Liver (tissue), 3 donors: ENCODE measurements at regions not wholly inside any gene's neighbourhood (a gene's known extent, or its start where the extent isn't known, plus 50 kb on each side); places are given as distances from the start of the nearest gene placed in this dataset.

Source experiments
- CTCF ChIP-seq: fragments of 150-350 bp; IDR thresholded peaks from 2 replicates; pipeline ENCODE4 v1.5.1; 2017; ENCODE audit warnings: improper control_type of control experiment, low read depth, low read length; ENCODE audit not compliant: missing input control
- FOXA1 ChIP-seq: IDR thresholded peaks from 2 replicates; pipeline ENCODE4 v1.6.1; 2016; ENCODE audit warnings: antibody characterized with exemption
- GABPA ChIP-seq, 2 donors: IDR thresholded peaks in 1 of 2; conservative IDR thresholded peaks in 1 of 2; 2 replicates each; pipeline ENCODE4 v1.6.1; 2016; ENCODE audit warnings: antibody characterized with exemption in 2 of 2, mild to moderate bottlenecking in 1 of 2, moderate library complexity in 1 of 2
- JUND ChIP-seq, 2 donors: IDR thresholded peaks; 2 replicates each; pipeline ENCODE4 v1.6.1; 2016; ENCODE audit warnings: antibody characterized with exemption in 2 of 2
- MAX ChIP-seq: IDR thresholded peaks from 2 replicates; pipeline ENCODE4 v1.6.1; 2016; ENCODE audit warnings: antibody characterized with exemption
- RAD21 ChIP-seq, 2 donors: IDR thresholded peaks; 2 replicates each; pipeline ENCODE4 v1.6.1; 2016; ENCODE audit warnings: antibody characterized with exemption in 2 of 2, mild to moderate bottlenecking in 2 of 2
- RXRA ChIP-seq, 2 donors: IDR thresholded peaks; 2 replicates each; pipeline ENCODE4 v1.6.1; 2017 to 2018; ENCODE audit warnings: antibody characterized with exemption in 2 of 2, mild to moderate bottlenecking in 1 of 2
- TAF1 ChIP-seq: conservative IDR thresholded peaks from 2 replicates; pipeline ENCODE4 v1.6.1; 2016; ENCODE audit warnings: antibody characterized with exemption, mild to moderate bottlenecking
- YY1 ChIP-seq: IDR thresholded peaks from 2 replicates; pipeline ENCODE4 v1.6.1; 2016; ENCODE audit warnings: antibody characterized with exemption, mild to moderate bottlenecking
- TF ChIP-seq, protein P1 (sequence below): IDR thresholded peaks from 2 replicates; pipeline ENCODE4 v1.6.1; 2016; ENCODE audit warnings: antibody characterized with exemption, mild to moderate bottlenecking
- TF ChIP-seq, protein P2 (sequence below): IDR thresholded peaks from 2 replicates; pipeline ENCODE4 v1.6.1; 2016; ENCODE audit warnings: antibody characterized with exemption
- TF ChIP-seq, protein P3 (sequence below): IDR thresholded peaks from 2 replicates; pipeline ENCODE4 v1.6.1; 2016; ENCODE audit warnings: antibody characterized with exemption
- donor health status: healthy.
- donor health status: healthy.

DNA sequence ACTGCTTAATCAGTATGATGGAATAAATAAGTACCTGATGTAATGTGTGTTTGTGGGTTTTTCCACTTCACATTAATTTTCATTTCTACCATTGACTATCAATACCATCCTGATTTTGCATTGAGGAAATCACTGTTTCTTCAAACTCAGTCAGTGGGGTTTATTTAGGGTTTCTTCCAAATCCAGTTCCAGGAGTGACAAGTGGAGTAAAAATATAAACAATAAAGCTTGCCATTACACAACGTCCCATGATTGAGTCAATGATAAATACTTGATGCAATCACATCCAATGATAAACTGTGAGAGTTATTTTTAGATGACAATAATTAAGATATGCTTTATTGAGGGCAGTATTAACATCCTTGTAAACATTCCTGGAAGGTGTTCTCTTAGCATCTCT is 1037.4 kb upstream of the GJE1 start:
- TF ChIP-seq CTCF (no peak), JUND (IDR thresholded peaks at IDR 0.05) (no peak), YY1 (no peak), RAD21 (IDR thresholded peaks at IDR 0.05) (no peak), TAF1 (no peak), FOXA1 (no peak), GABPA (IDR thresholded peaks at IDR 0.05 in 1 of 2, conservative IDR thresholded peaks at IDR 0.05 in 1 of 2) (no peak), RXRA (IDR thresholded peaks at IDR 0.05) (peak in 1 of 2 donors; percentile 35), MAX (no peak)
- TF ChIP-seq, protein P1, sequence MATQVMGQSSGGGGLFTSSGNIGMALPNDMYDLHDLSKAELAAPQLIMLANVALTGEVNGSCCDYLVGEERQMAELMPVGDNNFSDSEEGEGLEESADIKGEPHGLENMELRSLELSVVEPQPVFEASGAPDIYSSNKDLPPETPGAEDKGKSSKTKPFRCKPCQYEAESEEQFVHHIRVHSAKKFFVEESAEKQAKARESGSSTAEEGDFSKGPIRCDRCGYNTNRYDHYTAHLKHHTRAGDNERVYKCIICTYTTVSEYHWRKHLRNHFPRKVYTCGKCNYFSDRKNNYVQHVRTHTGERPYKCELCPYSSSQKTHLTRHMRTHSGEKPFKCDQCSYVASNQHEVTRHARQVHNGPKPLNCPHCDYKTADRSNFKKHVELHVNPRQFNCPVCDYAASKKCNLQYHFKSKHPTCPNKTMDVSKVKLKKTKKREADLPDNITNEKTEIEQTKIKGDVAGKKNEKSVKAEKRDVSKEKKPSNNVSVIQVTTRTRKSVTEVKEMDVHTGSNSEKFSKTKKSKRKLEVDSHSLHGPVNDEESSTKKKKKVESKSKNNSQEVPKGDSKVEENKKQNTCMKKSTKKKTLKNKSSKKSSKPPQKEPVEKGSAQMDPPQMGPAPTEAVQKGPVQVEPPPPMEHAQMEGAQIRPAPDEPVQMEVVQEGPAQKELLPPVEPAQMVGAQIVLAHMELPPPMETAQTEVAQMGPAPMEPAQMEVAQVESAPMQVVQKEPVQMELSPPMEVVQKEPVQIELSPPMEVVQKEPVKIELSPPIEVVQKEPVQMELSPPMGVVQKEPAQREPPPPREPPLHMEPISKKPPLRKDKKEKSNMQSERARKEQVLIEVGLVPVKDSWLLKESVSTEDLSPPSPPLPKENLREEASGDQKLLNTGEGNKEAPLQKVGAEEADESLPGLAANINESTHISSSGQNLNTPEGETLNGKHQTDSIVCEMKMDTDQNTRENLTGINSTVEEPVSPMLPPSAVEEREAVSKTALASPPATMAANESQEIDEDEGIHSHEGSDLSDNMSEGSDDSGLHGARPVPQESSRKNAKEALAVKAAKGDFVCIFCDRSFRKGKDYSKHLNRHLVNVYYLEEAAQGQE: no peak
- TF ChIP-seq, protein P2, sequence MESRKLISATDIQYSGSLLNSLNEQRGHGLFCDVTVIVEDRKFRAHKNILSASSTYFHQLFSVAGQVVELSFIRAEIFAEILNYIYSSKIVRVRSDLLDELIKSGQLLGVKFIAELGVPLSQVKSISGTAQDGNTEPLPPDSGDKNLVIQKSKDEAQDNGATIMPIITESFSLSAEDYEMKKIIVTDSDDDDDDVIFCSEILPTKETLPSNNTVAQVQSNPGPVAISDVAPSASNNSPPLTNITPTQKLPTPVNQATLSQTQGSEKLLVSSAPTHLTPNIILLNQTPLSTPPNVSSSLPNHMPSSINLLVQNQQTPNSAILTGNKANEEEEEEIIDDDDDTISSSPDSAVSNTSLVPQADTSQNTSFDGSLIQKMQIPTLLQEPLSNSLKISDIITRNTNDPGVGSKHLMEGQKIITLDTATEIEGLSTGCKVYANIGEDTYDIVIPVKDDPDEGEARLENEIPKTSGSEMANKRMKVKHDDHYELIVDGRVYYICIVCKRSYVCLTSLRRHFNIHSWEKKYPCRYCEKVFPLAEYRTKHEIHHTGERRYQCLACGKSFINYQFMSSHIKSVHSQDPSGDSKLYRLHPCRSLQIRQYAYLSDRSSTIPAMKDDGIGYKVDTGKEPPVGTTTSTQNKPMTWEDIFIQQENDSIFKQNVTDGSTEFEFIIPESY: no peak
- TF ChIP-seq, protein P3, sequence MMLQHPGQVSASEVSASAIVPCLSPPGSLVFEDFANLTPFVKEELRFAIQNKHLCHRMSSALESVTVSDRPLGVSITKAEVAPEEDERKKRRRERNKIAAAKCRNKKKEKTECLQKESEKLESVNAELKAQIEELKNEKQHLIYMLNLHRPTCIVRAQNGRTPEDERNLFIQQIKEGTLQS: no peak
